OCI-LY1 (cell line): ENCODE measurements at regions not wholly inside any gene's neighbourhood (a gene's known extent, or its start where the extent isn't known, plus 50 kb on each side); places are given as distances from the start of the nearest gene placed in this dataset.

ENCODE experiments used
- EZH2 ChIP-seq: fragments of 200-600 bp; sonication (generic), shearing (Covaris generic); IDR thresholded peaks from 2 replicates; pipeline ENCODE4 v1.8.0; 2017; ENCODE audit warnings: borderline replicate concordance, mixed run types, mild to moderate bottlenecking, antibody characterized with exemption, low read length, moderate library complexity, mixed read lengths
- TF ChIP-seq, protein P1 (sequence below): fragments of 200-600 bp; sonication (generic), shearing (Covaris generic); IDR thresholded peaks from 2 replicates; pipeline ENCODE4 v1.5.1; 2017; ENCODE audit warnings: mild to moderate bottlenecking, antibody characterized with exemption, low read length, moderate library complexity, mixed read lengths

DNA sequence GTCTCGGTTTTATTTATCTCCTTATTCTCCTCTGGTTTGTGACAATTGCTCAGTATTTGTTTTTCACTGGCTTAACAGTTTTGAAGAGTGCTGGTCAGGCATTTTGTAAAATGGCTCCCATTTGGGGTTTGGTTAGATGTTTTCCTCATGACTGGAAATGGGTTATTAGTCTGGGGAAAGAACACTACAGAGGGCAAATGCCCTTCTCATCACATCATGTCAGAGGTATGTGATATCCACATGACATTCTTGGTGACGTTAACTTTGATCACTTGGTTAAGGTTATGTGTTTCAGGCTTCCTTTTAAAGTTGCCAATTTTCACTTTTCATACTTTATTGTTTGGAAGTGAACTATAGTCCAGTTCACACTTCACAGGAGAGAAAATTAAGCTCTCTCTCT lies 74.8 kb upstream of the KLHL1 start:
- TF ChIP-seq, protein P1, sequence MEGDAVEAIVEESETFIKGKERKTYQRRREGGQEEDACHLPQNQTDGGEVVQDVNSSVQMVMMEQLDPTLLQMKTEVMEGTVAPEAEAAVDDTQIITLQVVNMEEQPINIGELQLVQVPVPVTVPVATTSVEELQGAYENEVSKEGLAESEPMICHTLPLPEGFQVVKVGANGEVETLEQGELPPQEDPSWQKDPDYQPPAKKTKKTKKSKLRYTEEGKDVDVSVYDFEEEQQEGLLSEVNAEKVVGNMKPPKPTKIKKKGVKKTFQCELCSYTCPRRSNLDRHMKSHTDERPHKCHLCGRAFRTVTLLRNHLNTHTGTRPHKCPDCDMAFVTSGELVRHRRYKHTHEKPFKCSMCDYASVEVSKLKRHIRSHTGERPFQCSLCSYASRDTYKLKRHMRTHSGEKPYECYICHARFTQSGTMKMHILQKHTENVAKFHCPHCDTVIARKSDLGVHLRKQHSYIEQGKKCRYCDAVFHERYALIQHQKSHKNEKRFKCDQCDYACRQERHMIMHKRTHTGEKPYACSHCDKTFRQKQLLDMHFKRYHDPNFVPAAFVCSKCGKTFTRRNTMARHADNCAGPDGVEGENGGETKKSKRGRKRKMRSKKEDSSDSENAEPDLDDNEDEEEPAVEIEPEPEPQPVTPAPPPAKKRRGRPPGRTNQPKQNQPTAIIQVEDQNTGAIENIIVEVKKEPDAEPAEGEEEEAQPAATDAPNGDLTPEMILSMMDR = no peak
- no peak for TF ChIP-seq EZH2
